ENCODE measurements at regions not wholly inside any gene's neighbourhood (a gene's known extent, or its start where the extent isn't known, plus 50 kb on each side); places are given as distances from the start of the nearest gene placed in this dataset.

DNA sequence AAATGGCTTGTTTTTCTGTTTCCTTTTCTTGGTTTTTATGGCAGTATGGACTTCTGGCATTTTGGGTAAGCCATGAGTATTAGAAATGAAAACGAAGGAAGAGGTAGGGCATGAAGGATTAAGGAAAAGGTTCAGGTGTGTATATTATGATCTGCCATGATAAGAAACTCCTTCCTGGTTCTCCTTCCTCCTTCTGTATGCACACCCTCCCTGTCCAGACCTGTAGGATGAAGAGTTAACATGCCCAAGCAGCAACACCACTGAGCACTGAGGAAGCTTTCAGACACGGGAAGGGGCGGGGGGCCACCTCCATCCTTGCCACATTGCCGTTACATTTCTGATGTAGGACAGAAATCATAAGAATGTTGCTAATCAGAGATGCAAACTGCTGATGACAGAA is 361.0 kb upstream of the ZMIZ1 start:
- DNase-seq (ENCODE audit: low read depth in 2 of 2): no peak

DNA sequence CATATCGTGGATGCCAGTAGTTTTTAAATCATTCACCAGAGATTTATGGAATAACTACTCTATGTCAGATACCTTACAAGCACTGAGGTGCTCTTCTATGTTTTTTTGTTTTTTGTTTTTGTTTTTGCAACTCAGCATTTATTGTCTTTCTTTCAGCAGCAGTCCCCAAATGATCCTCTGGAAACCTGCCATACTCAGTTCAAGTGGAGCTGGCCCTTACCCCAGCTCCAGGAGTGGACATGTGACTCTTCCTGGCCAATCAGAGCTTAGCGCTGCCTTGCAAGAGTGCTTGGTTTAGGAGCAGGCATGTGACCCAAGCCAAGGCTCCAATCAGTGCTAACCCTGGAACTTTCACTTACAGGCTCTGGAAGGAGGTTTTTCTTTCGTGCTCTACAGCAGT is 356.6 kb upstream of the ZMIZ1 start:
- no peak for DNase-seq (ENCODE audit: low read depth in 2 of 2)

GRCh38 chr10:78713659-78714058 is 355.1 kb upstream of the ZMIZ1 start:
- no peak for DNase-seq (ENCODE audit: low read depth in 2 of 2)

- DNase-seq (ENCODE audit: low read depth in 2 of 2): no peak
Measured at GRCh38 chr10:78714225-78714624, 354.5 kb upstream of the ZMIZ1 start.

DNA sequence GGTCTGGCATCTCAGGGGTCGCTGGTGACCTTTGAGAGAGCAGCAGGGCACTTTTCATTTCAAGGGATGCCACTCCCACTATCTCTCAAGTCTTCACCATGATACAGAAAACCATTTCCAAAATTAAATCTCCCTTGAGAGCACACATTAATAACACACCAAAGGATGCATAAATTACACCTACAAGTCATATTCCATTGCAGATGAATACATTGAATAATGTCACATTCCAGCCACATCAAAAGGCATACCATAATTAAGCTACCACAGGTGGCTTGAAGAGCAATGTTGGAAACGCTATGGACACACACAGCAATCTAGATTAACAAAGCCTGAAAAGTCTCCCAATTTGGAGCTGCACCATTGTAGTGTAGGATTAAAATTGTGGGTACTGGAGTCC is 353.3 kb upstream of the ZMIZ1 start:
- no peak for DNase-seq (ENCODE audit: low read depth in 2 of 2)

DNA sequence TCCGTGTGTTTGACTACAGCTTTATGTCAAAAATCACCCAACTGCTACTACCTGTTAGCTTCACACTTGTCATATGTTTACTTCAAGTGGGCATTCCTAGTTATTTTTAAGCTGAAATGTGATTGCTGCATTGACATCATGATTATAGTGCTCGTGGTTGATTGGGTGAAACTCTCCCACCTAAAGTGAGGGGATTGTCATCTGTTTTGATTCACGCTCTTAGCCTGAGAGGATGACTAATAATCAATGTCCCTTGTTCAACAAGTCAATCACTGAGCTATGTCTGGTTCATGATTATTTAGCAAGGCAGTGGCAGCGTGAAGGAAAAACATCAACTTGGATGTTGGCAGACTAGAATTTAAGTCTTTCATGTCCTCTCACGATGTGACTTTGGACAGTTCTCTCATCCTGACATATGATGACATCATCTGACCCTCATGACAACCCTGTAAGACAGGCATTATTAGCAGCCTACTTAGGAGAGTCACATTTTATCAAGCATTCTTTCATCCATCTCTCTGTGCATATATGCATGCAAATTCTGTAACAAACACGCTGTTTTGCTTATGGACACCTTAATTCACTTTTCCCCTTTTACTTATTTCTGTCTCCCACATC is 352.6 kb upstream of the ZMIZ1 start:
- DNase-seq (ENCODE audit: low read depth in 2 of 2): no peak

DNA sequence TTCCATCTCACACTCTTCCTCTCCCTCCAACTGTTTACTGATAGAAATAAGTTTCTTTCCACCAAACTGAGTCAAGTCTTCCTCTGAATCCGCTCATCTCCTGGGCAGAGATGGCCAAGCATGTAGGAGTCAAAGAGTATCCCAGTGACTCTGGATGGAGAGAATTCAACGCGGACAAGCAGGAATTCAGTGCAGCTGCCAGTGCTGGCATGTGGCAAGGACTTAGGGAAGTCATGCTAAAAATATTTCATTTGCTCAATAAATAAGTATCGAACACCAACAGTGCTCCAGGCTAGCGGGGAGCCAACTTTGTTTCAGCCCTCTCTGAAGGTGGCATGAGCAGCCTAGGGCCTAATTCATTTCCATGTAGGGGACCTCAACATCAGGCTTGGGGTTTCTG is 351.6 kb upstream of the ZMIZ1 start:
- DNase-seq (ENCODE audit: low read depth in 2 of 2): no peak

- no peak for DNase-seq (ENCODE audit: low read depth in 2 of 2)
Measured at GRCh38 chr10:78718032-78718572, 350.7 kb upstream of the ZMIZ1 start.

DNA sequence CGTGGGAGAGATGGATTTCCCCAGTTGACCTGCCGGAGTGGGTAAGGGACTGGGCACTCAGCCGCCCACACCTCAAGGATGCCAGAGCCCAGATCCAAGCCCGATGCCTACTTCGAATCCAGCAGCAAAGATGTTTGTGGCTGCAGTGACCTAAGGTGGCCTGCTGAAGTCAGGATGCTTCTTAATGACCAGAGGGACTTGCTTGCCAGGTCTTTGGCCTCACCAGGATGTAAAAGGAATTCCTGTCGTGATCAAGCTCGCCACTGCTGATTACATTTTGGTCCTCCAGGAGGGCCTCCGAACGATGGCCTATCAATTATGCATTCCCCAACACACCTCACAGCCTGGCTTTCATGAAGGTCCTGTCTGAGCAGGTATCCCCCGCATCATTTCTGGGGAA is 349.5 kb upstream of the ZMIZ1 start:
- DNase-seq (ENCODE audit: low read depth in 2 of 2): no peak

GRCh38 chr10:78720091-78720490 is 348.7 kb upstream of the ZMIZ1 start:
- DNase-seq (ENCODE audit: low read depth in 2 of 2): no peak

DNA sequence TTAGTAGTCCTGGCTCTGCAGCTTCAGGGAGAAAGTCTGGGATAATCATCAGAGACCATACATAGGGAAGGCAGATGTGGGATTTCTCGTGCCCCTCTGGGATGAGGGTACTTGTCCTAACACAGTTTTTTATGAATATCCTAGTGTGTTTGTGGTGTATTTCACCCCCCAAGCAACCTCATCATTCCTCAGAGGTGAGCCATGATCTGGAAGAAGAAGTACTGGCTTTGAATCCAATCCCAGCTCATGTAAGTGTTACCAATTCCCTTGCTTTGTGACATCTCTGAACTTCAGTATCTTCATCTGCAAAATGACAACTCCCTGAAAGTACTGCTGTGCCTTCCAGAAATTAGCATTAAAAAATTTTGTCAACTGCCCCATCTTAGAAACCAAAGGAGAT is 347.5 kb upstream of the ZMIZ1 start:
- no peak for DNase-seq (ENCODE audit: low read depth in 2 of 2)

GRCh38 chr10:78724846-78725245 is 343.9 kb upstream of the ZMIZ1 start:
- no peak for DNase-seq (ENCODE audit: low read depth in 2 of 2)

- DNase-seq (ENCODE audit: low read depth in 2 of 2): no peak
Measured at GRCh38 chr10:78726171-78726570, 342.6 kb upstream of the ZMIZ1 start.

- no peak for DNase-seq (ENCODE audit: low read depth in 2 of 2)
Measured at GRCh38 chr10:78727251-78727650, 341.5 kb upstream of the ZMIZ1 start.

- DNase-seq (ENCODE audit: low read depth in 2 of 2): no peak
Measured at GRCh38 chr10:78727728-78728127, 341.0 kb upstream of the ZMIZ1 start.

DNA sequence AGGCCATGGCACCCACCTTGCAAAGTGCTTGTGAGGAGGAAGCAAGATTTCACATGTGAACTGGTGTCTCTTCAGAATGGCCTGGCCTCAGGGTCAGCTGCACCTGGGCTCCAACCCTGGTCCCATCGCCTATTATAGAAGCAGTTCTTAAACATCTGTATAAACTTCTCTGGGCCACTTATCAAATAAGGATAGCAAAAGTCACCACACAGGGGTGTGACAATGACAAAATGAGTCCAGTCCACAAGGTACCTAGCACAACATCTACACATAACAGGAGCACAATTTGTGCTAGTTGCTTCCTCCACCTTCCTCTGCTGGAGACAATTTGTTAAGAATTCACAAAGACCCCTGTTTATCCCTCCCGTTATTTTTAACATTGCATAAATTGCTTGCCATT is 340.6 kb upstream of the ZMIZ1 start:
- DNase-seq (ENCODE audit: low read depth in 2 of 2): no peak

DNA sequence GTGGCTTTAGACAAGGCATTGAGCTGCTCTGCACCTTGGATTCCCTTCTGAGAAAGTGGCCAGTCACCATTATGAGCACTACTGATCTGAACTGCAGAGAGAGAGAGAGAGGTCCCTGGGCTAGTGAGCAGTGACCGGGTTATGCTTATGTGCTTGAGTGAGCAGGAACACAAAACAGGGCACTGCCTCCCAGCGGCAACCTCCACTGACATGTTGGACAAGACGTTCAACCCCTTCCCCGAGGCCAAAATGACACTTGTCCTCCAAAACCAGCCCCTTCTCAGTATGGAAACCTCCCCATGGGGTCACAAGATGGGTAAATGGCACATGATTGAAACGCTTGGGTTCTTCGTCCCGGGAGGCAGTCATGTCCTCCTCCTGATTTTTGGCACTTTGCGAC is 339.4 kb upstream of the ZMIZ1 start:
- DNase-seq (ENCODE audit: low read depth in 2 of 2): no peak

DNA sequence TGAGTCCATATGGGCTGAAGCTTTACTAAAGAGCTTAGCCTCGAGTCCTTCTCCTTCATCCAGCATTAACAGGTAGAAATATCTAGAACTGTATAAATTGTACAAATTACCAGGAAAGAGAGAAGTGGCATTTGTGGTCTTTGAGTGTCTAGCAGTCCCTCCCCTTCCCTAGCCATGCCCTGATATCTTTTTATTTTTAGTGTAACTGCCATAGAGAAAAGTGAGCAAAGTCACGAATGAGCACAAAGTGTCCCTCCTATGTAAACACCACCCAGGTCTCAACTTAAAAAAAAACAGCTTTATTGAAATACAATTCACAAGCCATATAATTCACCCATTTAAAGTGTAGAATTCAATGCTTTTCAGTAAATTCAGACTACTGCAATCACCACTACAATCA is 339.0 kb upstream of the ZMIZ1 start:
- DNase-seq (ENCODE audit: low read depth in 2 of 2): no peak

DNA sequence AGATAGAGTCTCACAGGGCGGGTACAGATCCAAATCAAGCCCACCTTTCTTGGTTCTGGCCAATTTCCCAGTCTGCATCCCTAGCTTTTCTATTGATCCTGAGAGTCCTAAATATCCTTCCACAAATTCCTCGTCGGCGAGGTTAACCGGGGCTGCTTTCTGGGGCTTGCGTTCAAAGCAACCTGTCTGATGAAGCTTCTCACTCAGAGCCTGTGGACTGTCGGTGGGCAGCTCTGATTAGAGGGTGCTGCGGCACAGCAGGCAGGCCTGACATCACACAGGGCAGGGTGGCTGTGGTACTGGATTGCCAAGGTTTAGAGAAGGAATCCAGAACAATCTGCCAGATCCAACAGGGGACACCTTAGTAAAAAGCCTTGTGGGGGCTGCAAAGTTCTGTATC is 338.0 kb upstream of the ZMIZ1 start:
- DNase-seq (ENCODE audit: low read depth in 2 of 2): no peak

GRCh38 chr10:78731675-78732074 is 337.1 kb upstream of the ZMIZ1 start:
- no peak for DNase-seq (ENCODE audit: low read depth in 2 of 2)

- DNase-seq (ENCODE audit: low read depth in 2 of 2): no peak
Measured at GRCh38 chr10:78732381-78732780, 336.4 kb upstream of the ZMIZ1 start.

DNA sequence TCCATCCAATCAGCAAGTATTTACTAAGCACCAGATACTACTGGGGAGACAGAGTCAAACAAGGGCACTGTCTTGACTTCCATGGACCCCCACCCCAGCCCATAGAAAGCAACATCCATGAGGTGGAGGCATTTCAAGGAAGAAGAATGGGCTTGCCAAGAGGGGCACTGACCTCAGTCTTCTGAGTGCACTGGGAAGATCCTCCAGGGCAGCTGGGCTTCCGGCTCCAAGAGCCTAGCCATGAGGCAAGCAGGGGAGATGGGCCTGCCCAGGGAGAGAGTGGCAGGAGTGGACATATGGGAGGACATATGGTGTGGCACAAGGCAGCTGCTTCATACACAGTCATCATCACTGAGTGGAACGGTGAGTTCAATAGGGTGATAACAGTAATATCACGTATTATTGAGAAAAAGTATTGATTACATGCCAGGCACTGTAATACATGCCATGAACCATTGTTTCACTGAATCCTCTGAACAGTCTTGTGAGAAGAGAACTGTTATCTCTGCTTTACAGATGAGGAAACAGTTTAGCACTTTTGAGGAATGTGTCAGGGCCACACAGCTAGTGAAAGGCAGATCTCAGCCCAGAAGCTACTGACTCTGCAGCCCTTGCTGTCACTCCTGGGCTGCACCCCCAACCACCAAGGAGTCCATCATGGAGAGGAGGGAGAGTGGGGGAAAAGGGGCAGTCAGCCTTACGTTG is 331.7 kb upstream of the ZMIZ1 start:
- no peak for DNase-seq (ENCODE audit: low read depth in 2 of 2)
